ENCODE measurements at regions not wholly inside any gene's neighbourhood (a gene's known extent, or its start where the extent isn't known, plus 50 kb on each side); places are given as distances from the start of the nearest gene placed in this dataset.

DNA sequence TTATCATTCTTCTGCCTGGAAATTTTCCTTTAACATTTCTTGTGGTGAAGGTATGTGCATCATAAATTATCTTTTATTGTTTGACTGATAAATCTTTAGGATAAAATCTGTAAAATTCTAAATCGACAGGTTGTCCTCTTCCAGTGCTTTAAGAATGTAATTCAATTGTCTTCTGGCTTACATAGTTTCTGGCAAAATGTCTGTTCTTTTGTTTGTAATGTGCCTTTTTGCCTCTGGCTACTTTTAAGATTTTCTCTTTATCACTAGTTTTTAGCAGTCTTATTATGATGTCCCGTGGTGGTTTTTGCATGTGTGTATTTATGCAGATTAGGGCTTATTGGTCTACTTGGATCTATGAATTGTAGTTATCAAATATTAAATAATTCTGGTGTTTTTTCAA is 203.6 kb upstream of the COPS8 start:
- no peak for TF ChIP-seq TAF1 (IDR thresholded peaks at IDR 0.05; ENCODE audit: low read depth, low read length)
- TF ChIP-seq POLR2A (IDR thresholded peaks at IDR 0.05; ENCODE audit: low read depth, low read length): no peak
